GM18951 (cell line): ENCODE measurements at regions not wholly inside any gene's neighbourhood (a gene's known extent, or its start where the extent isn't known, plus 50 kb on each side); places are given as distances from the start of the nearest gene placed in this dataset.
"Not testable (repeated sequence)": the region's sequence is repeated elsewhere in the genome, so short reads cannot be mapped to it uniquely, and the experiment has no call there.

Experiments used
- POLR2A ChIP-seq: IDR thresholded peaks from 4 replicates; pipeline ENCODE4 v1.6.1; 2011; ENCODE audit warnings: mild to moderate bottlenecking; ENCODE audit not compliant: insufficient read length, insufficient read depth; ENCODE audit errors: extremely low read depth
- in situ Hi-C: fragments of 300-500 bp; cut with MboI; formaldehyde crosslinking; loops from one replicate; pipeline ENCODE4 v1.12.0; 2022; ENCODE audit warnings: low sequenced_read_pairs, mixed read lengths, inconsistent platforms; ENCODE audit not compliant: unreplicated experiment

DNA sequence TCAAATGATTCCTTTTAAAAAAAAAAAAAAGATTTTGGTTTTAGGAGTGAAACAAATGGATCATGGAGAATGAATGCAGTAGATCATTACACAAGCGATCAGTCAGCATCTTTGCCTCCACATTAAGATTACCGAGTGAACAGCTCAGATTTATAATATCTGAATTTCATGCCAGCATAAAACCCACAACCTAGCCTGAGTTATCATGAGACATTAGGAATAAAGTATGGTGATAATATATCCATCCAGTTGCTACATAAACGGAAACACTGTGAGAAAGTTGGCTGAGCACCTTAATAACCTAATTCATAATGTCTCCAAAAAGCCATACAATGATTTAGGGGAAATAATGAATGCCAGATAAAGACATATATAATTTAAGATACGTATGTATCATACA lies 553.1 kb upstream of the TUSC1 start:
- TF ChIP-seq POLR2A: no peak
- in situ Hi-C loops: no loop called here

GRCh38 chr9:26229324-26230054 lies 551.2 kb upstream of the TUSC1 start:
- TF ChIP-seq POLR2A: no peak
- in situ Hi-C loops: no loop called here

DNA sequence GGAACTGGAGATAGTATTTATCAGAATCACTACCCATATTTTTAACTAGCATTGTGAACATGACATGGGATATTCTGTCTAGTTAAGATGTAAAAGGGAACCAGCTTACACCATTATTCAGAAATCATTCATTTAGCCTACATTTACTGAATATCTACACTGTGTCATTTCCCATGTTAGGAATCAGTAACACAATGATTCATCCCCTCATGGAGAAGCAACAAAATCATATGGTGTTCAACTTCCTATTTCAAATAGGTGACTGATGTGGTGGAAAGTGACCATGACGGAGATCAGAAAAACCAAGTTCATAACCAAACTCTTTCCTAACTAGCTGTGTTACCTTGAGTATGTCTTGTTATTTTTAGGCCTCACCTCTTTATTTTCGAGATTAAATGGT lies 550.0 kb upstream of the TUSC1 start:
- in situ Hi-C loops: no loop called here
- TF ChIP-seq POLR2A: no peak

DNA sequence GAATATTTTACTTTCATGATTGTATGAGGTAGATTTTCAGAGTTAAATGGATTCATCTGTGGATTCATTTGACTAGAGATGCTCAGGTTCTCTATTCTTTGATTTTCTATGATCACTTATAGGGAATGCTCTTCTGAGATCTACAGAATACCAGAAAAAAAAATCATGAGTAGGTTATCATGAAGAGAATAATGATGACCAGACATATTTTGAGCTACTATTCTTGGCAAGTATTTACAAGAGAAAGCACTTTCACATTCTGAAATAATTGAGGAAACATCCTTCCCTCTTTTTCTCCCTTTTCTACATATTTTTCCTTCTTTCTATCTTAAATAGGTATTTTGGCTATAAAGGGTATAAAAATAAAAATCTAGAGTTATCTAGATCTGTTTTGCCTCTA lies 543.0 kb upstream of the TUSC1 start:
- TF ChIP-seq POLR2A: no peak
- in situ Hi-C loops: no loop called here

GRCh38 chr9:26220367-26220766 lies 542.1 kb upstream of the TUSC1 start:
- TF ChIP-seq POLR2A: no peak
- in situ Hi-C loops: no loop called here

DNA sequence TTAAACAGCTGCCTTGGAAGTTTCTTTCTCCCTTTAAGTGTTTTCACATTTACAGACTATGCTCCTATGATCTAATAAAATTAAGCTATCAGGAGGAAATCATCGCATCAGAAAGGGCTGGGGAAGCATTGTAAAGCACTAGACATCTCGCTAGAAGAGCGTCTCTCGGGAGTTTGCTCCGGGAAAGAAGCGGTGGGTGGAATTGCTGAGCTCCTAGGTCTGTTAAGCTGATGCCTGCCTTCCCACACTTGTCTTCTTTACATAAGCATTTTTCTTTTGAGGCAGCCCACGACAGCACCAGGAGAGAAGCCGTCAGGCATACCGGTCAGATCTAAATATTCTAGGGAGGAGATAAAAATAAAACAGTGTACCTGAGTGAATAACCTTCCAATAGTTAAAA lies 541.7 kb upstream of the TUSC1 start:
- no peak for TF ChIP-seq POLR2A
- in situ Hi-C loops: no loop called here

GRCh38 chr9:26216702-26217101 lies 538.5 kb upstream of the TUSC1 start:
- no peak for TF ChIP-seq POLR2A
- in situ Hi-C loops: no loop called here

GRCh38 chr9:26214713-26215444 lies 536.6 kb upstream of the TUSC1 start:
- in situ Hi-C loops: not testable (repeated sequence)

- in situ Hi-C loops: no loop called here
- no peak for TF ChIP-seq POLR2A
Measured at GRCh38 chr9:26210338-26210851, 532.2 kb upstream of the TUSC1 start.

DNA sequence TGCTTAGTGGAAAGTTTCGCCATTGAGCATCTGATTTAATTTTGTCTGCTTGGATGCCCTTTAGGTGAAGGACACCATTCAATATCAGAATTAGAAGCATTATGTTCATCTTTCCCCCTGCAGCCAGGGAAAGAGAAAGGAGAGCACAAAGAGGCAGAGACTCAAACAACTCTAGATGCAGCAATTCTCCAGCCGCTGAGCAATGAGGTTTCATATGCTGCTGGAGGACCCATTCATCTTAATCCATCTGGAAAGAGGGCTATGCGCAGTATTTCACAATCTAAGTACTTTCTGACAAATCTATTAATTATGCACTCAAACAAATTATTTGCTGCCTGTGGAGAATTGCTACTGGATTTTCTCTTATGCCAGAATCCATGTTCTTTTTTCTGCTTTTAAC lies 527.0 kb upstream of the TUSC1 start:
- no peak for TF ChIP-seq POLR2A
- in situ Hi-C loops: no loop called here

GRCh38 chr9:26193237-26193636 lies 515.0 kb upstream of the TUSC1 start:
- no peak for TF ChIP-seq POLR2A
- in situ Hi-C loops: no loop called here

GRCh38 chr9:26191711-26192110 lies 513.5 kb upstream of the TUSC1 start:
- in situ Hi-C loops: no loop called here

DNA sequence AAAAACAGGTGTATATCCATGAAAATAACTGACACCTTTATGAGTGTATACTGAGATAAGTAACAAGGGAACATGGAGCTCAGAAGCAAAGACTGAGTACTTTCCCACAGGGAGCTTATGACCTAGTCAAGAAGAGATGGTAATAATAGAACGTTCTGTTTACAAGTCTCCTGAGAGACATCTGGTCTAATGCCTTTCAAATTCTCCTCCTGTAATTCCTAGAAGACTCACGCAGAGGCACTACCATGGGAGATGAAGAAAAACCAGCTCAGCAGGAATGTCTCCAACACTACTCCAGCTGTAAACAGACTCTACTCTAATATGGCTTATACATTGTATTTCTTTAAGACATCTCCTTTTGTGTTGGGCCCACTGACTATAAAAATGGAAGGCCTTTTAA lies 503.6 kb upstream of the TUSC1 start:
- in situ Hi-C loops: no loop called here
- no peak for TF ChIP-seq POLR2A

More at GRCh38 chr9:26191711-26192110, 513.5 kb upstream of the TUSC1 start:
- no peak for TF ChIP-seq POLR2A

- in situ Hi-C loops: no loop called here
- no peak for TF ChIP-seq POLR2A
Measured at GRCh38 chr9:26176628-26177027, 498.4 kb upstream of the TUSC1 start.
